CD4-positive, CD25-positive, alpha-beta regulatory T cell (primary cell): ENCODE measurements at regions not wholly inside any gene's neighbourhood (a gene's known extent, or its start where the extent isn't known, plus 50 kb on each side); places are given as distances from the start of the nearest gene placed in this dataset.
A peak's percentile ranks its signal among the peaks of the same experiment; 100 is the strongest.

Experiments
- ATAC-seq, 2 donors: fragments of 150-1000 bp; cut with Tn5 transposase; one replicate each; pipeline ENCODE4 v1.10.0; 2021; ENCODE audit warnings: low read depth in 2 of 2, moderate number of reproducible peaks in 2 of 2, moderate library complexity in 1 of 2
- DNase-seq, 3 donors: peaks; one replicate each; pipeline versions ENCODE4 v3.0.0 to v3.0.0-alpha.2; 2012 to 2022; ENCODE audit warnings: mixed read lengths in 1 of 3
- H3K27ac ChIP-seq: one replicate; pipeline ENCODE4 v1.7.0; 2013; ENCODE audit warnings: mild to moderate bottlenecking, low read length; ENCODE audit not compliant: insufficient read depth, poor library complexity, severe bottlenecking
- H3K27me3 ChIP-seq: one replicate; pipeline ENCODE4 v1.7.0; 2013; ENCODE audit warnings: low read length; ENCODE audit not compliant: control insufficient read depth, insufficient read depth
- H3K36me3 ChIP-seq: one replicate; pipeline ENCODE4 v1.7.0; 2013; ENCODE audit warnings: mild to moderate bottlenecking, low read length, moderate library complexity; ENCODE audit not compliant: control insufficient read depth, insufficient read depth
- H3K4me1 ChIP-seq: 2 replicates; pipeline ENCODE4 v1.7.0; 2013; ENCODE audit warnings: mild to moderate bottlenecking, low read length; ENCODE audit not compliant: insufficient read depth, control insufficient read depth, poor library complexity, severe bottlenecking
- H3K4me3 ChIP-seq: one replicate; pipeline ENCODE4 v1.7.0; 2013; ENCODE audit warnings: low read depth, mild to moderate bottlenecking, low read length, moderate library complexity
- H3K9me3 ChIP-seq, 2 experiments: 1 replicate in 1 of 2; 2 replicates in 1 of 2; pipeline ENCODE4 v1.7.0; 2013; ENCODE audit warnings: low read length in 2 of 2, mild to moderate bottlenecking in 1 of 2, moderate library complexity in 1 of 2; ENCODE audit not compliant: control insufficient read depth in 2 of 2
- H3K27ac Mint-ChIP-seq, 3 donors: one replicate each; pipeline ENCODE4 v1.8.0; 2020 to 2022; ENCODE audit warnings: mild to moderate bottlenecking in 3 of 3, mixed read lengths in 3 of 3, moderate library complexity in 2 of 3
- H3K27me3 Mint-ChIP-seq: one replicate; pipeline ENCODE4 v1.8.0; 2022; ENCODE audit warnings: mild to moderate bottlenecking, mixed read lengths
- H3K36me3 Mint-ChIP-seq: one replicate; pipeline ENCODE4 v1.8.0; 2020; ENCODE audit warnings: mixed read lengths
- H3K4me1 Mint-ChIP-seq, 4 donors: one replicate each; pipeline ENCODE4 v1.8.0; 2020 to 2022; ENCODE audit warnings: mixed read lengths in 4 of 4, mild to moderate bottlenecking in 1 of 4
- H3K4me3 Mint-ChIP-seq, 4 donors: one replicate each; pipeline ENCODE4 v1.8.0; 2020 to 2022; ENCODE audit warnings: mild to moderate bottlenecking in 4 of 4, mixed read lengths in 4 of 4, moderate library complexity in 3 of 4
- H3K9me3 Mint-ChIP-seq, 7 donors: one replicate each; pipeline ENCODE4 v1.8.0; 2020 to 2022; ENCODE audit warnings: mixed read lengths in 7 of 7, mild to moderate bottlenecking in 3 of 7, moderate library complexity in 2 of 7

DNA sequence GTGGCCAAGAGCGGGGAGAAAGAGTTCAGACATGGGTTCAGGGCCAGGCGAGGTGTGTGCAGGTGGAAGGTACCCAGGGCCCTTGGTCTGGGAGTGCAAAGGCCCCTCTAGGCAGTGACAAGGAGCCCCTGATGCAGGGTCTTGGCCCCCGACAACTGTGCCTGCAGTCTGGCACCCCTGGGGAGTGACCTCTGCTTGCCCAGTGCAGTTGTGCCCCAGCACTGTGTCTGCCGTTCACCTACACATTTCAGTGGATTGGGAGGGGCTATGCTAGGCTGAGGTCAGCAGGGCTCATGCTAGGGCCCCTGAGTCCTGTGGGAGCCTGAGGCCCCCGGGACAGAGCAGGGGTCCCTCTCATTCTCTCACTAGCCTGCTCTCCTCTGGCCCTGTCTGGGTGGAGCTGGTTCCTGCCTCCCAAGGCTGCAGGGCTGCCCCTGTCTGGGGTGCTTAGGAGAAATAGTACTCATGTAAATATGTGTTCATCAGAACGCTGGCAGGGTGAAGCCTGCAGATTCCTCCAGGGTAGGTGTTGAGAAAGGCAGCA, 550.4 kb downstream of the TCERG1L start:
- H3K36me3 ChIP-seq, result no peaks in the 10 kb centered on the region
- H3K36me3 Mint-ChIP-seq, result no peaks in the 10 kb centered on the region
- ATAC-seq (no peak), DNase-seq (no peak)
- no peaks in the 10 kb centered on the region for H3K4me1 ChIP-seq
- H3K9me3 Mint-ChIP-seq, result peaks cover 0 to 7% (median 2%) of the 10 kb centered on the region in 7 donors
- H3K27ac ChIP-seq, result no peak overlapping the region
- H3K27ac Mint-ChIP-seq, result no peak overlapping the region
- H3K4me3 ChIP-seq, result no peak overlapping the region
- no peaks in the 10 kb centered on the region for H3K4me1 Mint-ChIP-seq
- H3K27me3 ChIP-seq, result no peaks in the 10 kb centered on the region
- H3K9me3 ChIP-seq, result no peaks in the 10 kb centered on the region
- no peaks in the 10 kb centered on the region for H3K27me3 Mint-ChIP-seq
- H3K4me3 Mint-ChIP-seq, result no peak overlapping the region

DNA sequence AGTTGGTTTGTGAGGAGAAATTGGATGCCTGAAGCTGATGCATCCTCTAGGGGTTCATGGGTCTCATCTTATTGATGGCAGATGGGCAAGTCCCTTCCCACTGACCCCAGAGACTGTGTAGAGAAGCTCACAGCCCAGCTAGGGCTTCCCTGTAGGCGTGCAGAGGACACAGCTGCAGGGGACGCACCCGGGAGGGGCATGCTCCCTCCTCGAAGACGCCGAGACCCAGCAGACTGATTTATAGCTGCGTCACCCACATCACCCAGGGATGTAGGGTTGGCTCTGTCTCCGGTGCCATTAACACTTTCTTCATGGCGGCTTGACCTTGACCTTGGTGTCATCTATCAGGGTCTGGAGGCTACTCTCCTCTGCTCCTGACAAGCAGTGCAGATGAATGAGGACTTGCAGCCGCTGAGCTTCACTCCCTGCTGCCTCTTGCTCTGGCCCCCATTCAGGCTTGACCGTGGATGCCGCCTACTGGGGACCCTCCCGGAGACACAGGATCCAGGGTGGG, 549.7 kb downstream of the TCERG1L start:
- DNase-seq, result no peak
- no peak overlapping the region for H3K4me3 ChIP-seq
- Mint-ChIP-seq H3K27me3 (no peaks in the 10 kb centered on the region), H3K9me3 (peaks cover 0 to 7% (median 0%) of the 10 kb centered on the region in 7 donors), H3K4me3 (no peak overlapping the region), H3K4me1 (no peaks in the 10 kb centered on the region), H3K36me3 (no peaks in the 10 kb centered on the region), H3K27ac (no peak overlapping the region)
- H3K27ac ChIP-seq, result no peak overlapping the region
- H3K27me3 ChIP-seq, result no peaks in the 10 kb centered on the region
- H3K4me1 ChIP-seq, result no peaks in the 10 kb centered on the region
- no peaks in the 10 kb centered on the region for H3K9me3 ChIP-seq
- H3K36me3 ChIP-seq, result no peaks in the 10 kb centered on the region
- ATAC-seq, result no peak

DNA sequence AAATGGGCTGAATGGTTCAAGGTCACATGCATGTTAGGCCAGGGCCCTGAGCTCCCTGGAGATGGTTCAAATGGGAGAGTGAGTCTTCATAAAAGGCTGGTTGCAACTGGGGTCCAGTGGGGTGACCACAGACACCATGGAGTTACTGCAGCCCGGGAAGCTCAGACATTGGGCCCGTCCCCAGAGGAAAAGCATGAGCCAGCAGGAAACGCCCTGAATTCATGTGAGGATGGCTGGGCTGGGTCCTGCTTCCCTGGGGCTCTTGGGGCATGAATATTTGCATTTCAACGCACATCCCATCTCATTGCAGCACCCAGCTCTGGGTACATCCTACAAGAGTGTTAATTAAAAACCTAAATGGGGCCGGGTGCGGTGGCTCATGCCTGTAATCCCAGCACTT, 549.0 kb downstream of the TCERG1L start:
- H3K9me3 ChIP-seq, result no peaks in the 10 kb centered on the region
- H3K36me3 ChIP-seq, result no peaks in the 10 kb centered on the region
- H3K27ac ChIP-seq, result no peak overlapping the region
- DNase-seq (no peak), ATAC-seq (no peak)
- peaks cover 0 to 7% (median 0%) of the 10 kb centered on the region in 7 donors for H3K9me3 Mint-ChIP-seq
- no peak overlapping the region for H3K4me3 Mint-ChIP-seq
- no peak overlapping the region for H3K27ac Mint-ChIP-seq
- H3K36me3 Mint-ChIP-seq, result no peaks in the 10 kb centered on the region
- H3K27me3 Mint-ChIP-seq, result no peaks in the 10 kb centered on the region
- H3K4me3 ChIP-seq, result no peak overlapping the region
- no peaks in the 10 kb centered on the region for H3K4me1 ChIP-seq
- H3K4me1 Mint-ChIP-seq, result no peaks in the 10 kb centered on the region
- H3K27me3 ChIP-seq, result no peaks in the 10 kb centered on the region

DNA sequence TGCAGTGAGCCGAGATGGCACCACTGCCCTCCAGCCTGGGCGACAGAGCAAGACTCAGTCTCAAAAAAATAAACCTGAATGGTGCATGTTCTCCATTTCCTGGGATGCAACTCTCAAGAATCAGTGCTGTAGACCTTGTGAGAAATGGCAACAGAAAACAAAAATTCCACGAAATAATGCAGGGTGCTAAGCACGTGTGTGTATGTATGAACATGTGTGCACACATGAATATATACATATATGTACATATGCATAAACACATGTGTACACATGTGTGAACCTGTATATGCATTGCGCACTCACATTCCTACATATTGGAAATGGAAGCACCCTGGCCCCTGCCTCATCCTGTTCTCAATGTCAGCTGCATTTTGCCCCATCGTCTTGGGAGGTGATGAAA, 548.5 kb downstream of the TCERG1L start:
- DNase-seq (no peak), ATAC-seq (no peak)
- no peak overlapping the region for H3K27ac ChIP-seq
- no peak overlapping the region for H3K4me3 Mint-ChIP-seq
- H3K9me3 ChIP-seq, result no peaks in the 10 kb centered on the region
- H3K27me3 Mint-ChIP-seq, result no peaks in the 10 kb centered on the region
- no peak overlapping the region for H3K27ac Mint-ChIP-seq
- no peaks in the 10 kb centered on the region for H3K36me3 ChIP-seq
- H3K36me3 Mint-ChIP-seq, result no peaks in the 10 kb centered on the region
- H3K9me3 Mint-ChIP-seq, result peaks cover 0 to 10% (median 2%) of the 10 kb centered on the region in 7 donors
- no peaks in the 10 kb centered on the region for H3K4me1 Mint-ChIP-seq
- no peak overlapping the region for H3K4me3 ChIP-seq
- H3K4me1 ChIP-seq, result no peaks in the 10 kb centered on the region
- H3K27me3 ChIP-seq, result no peaks in the 10 kb centered on the region

DNA sequence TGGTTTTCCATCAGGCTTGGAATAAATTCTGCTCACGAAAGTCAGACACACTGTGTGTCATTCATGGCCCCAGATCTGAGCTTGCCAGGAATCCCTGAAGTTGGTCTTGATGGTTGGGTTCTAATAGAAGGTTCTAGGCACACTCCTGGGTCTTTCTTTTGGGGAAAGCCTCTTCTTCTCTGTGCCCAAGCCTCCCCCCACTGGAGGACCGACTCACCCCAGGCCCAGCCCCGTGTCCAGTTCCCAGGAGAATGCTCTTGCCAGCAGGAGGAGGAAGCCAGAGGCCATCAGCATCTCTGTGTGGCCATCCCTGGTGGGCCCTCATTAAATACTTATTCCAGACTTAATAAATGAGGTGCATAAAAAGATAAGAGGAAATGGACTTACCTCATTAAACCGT, 548.0 kb downstream of the TCERG1L start:
- DNase-seq, result no peak
- ATAC-seq, result no peak
- Histone ChIP-seq H3K9me3 (no peaks in the 10 kb centered on the region), H3K36me3 (no peaks in the 10 kb centered on the region), H3K27ac (no peak overlapping the region), H3K4me1 (no peaks in the 10 kb centered on the region), H3K4me3 (no peak overlapping the region), H3K27me3 (no peaks in the 10 kb centered on the region)
- Mint-ChIP-seq H3K4me3 (no peak overlapping the region), H3K27ac (peak overlapping the region in 1 of 3 donors; percentile 88), H3K27me3 (no peaks in the 10 kb centered on the region), H3K9me3 (peaks cover 0 to 12% (median 3%) of the 10 kb centered on the region in 7 donors), H3K36me3 (no peaks in the 10 kb centered on the region), H3K4me1 (no peaks in the 10 kb centered on the region)

DNA sequence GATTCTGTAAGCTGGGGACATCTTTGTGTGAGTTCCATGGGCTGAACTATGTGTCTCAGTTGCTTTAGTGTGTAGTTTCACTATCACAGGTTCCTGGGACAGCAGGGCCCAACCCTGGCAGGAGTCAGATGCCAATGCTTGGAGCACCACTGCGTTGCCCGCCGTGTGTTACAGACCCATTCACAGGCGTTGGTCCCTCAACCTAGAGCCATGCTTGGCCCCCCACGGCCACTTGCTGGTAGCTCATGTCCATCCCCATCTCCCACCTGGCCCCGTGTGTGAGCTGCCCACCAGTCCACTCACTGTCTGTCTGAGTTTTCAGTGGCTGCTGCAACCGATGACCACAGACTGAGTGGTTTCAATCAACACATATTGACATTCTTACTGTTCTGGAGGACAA, 546.9 kb downstream of the TCERG1L start:
- H3K27ac Mint-ChIP-seq, result no peak overlapping the region
- DNase-seq (no peak), ATAC-seq (no peak)
- H3K9me3 Mint-ChIP-seq, result peaks cover 0 to 14% (median 3%) of the 10 kb centered on the region in 7 donors
- H3K4me3 Mint-ChIP-seq, result no peak overlapping the region
- Histone ChIP-seq H3K4me1 (no peaks in the 10 kb centered on the region), H3K27me3 (no peaks in the 10 kb centered on the region), H3K4me3 (no peak overlapping the region), H3K9me3 (no peaks in the 10 kb centered on the region), H3K36me3 (no peaks in the 10 kb centered on the region), H3K27ac (no peak overlapping the region)
- H3K4me1 Mint-ChIP-seq, result no peaks in the 10 kb centered on the region
- no peaks in the 10 kb centered on the region for H3K27me3 Mint-ChIP-seq
- H3K36me3 Mint-ChIP-seq, result no peaks in the 10 kb centered on the region

DNA sequence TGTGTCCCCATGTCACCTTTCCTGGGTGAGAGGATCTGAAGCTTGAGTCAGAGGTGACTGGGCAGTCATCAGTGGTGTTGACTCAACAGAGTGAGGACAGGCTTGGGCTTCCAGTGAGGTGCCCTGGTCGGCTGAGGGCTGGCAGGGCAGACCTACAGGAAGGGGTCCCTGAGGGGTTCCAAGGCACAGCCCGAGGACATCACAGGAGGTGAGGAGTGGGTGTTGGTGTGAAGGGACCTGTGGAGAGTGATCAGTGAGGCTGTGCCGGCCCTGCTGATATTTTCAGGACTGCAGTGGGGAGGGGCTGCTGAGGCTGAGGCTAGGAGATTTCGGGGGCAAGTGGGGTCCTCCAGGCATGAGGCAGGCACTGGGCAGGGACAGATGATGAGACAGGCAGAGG, 545.5 kb downstream of the TCERG1L start:
- Mint-ChIP-seq H3K4me1 (no peaks in the 10 kb centered on the region), H3K36me3 (no peaks in the 10 kb centered on the region), H3K27ac (no peak overlapping the region), H3K4me3 (peak overlapping the region in 1 of 4 donors; percentile 79), H3K9me3 (peaks cover 0 to 11% (median 3%) of the 10 kb centered on the region in 7 donors), H3K27me3 (no peaks in the 10 kb centered on the region)
- Histone ChIP-seq H3K36me3 (no peaks in the 10 kb centered on the region), H3K4me3 (no peak overlapping the region), H3K27ac (no peak overlapping the region), H3K4me1 (no peaks in the 10 kb centered on the region), H3K27me3 (no peaks in the 10 kb centered on the region), H3K9me3 (no peaks in the 10 kb centered on the region)
- DNase-seq (no peak), ATAC-seq (no peak)

DNA sequence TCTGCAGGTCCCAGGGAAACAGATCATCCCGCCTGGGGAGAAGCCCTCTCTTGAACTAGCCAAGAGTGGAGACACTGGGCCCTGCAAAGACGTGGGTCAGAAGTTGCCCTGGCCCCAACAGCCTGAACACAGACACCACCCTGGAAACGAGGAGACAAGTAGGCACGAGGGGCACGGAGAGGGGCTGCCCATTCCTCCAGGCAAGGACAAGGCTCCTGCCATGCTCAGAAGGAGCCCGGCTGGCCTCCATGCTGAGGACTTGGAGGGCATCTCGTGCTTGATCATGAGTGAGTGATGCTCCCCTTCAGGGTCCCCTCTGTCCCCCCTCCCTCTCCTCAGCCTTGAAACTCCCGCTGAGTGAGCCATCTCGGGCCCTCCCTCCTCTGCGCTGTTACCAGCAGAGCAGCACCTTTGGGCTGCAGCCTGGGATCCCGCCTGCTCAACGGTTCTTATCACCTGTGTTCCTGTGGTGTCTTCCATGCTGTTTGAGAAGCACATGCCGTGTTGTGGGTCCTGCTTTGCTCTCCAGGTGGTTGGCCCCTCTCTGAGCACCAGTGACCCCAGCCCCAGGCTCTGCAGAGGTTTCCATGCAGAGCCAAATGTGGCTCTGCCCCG, 544.3 kb downstream of the TCERG1L start:
- no peaks in the 10 kb centered on the region for H3K36me3 Mint-ChIP-seq
- no peaks in the 10 kb centered on the region for H3K27me3 Mint-ChIP-seq
- H3K9me3 Mint-ChIP-seq, result peaks cover 0 to 11% (median 3%) of the 10 kb centered on the region in 7 donors

More for the DNA sequence above, 544.3 kb downstream of the TCERG1L start:
- no peak overlapping the region for H3K4me3 ChIP-seq
- ATAC-seq, result no peak
- H3K27ac Mint-ChIP-seq, result no peak overlapping the region
- H3K4me1 Mint-ChIP-seq, result no peaks in the 10 kb centered on the region
- H3K9me3 ChIP-seq, result no peaks in the 10 kb centered on the region
- DNase-seq, result no peak
- H3K4me3 Mint-ChIP-seq, result no peak overlapping the region
- H3K36me3 ChIP-seq, result no peaks in the 10 kb centered on the region
- no peaks in the 10 kb centered on the region for H3K27me3 ChIP-seq
- H3K4me1 ChIP-seq, result no peaks in the 10 kb centered on the region
- no peak overlapping the region for H3K27ac ChIP-seq
